ENCODE measurements at regions not wholly inside any gene's neighbourhood (a gene's known extent, or its start where the extent isn't known, plus 50 kb on each side); places are given as distances from the start of the nearest gene placed in this dataset.

DNA sequence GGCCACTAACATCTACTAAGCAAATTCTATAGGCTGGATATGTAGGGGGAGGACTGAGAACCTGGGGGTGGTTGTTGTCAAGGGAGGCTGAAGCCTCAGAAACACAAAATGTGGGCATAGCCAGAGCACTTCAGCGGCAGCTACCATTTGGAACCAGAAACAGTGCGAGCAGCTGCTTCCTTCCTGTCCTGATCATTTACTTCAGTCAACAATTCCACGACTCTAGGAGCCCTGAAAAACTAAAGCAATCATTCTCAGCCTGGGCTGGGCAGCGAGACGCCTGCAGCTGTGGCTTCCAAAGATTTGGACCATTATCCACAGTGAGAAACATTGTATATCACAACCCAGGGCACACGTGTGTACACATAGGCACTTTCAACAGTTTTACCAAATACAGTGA, 93.9 kb upstream of the WSCD1 start:
- Histone ChIP-seq H3K9ac (ENCODE audit: low read length) (no peak overlapping the region), H3K9me3 (replicated peaks; ENCODE audit: insufficient read depth, low read length) (no peaks in the 10 kb centered on the region), H3K79me2 (ENCODE audit: low read length) (no peaks in the 10 kb centered on the region), H3K36me3 (replicated peaks; ENCODE audit: insufficient read depth, low read length) (no peaks in the 10 kb centered on the region), H2AFZ (ENCODE audit: low read length) (no peak overlapping the region), H3K27me3 (replicated peaks; ENCODE audit: insufficient read depth, low read length) (no peaks in the 10 kb centered on the region), H3K9me2 (replicated peaks; ENCODE audit: insufficient read depth, low read length) (no peaks in the 10 kb centered on the region), H3K27ac (ENCODE audit: low read length) (no peak overlapping the region), H3K4me2 (ENCODE audit: low read depth, low read length) (no peak overlapping the region), H3K4me1 (ENCODE audit: low read length) (no peaks in the 10 kb centered on the region), H3K4me3 (ENCODE audit: low read length) (no peak overlapping the region), H4K20me1 (ENCODE audit: insufficient read depth, low read length) (no peaks in the 10 kb centered on the region), H3F3A (ENCODE audit: insufficient read depth, low read length) (no peaks in the 10 kb centered on the region)
- TF ChIP-seq EZH2phosphoT487 (IDR thresholded peaks at IDR 0.05; ENCODE audit: low read length) (no peak), CTCF (IDR thresholded peaks at IDR 0.05; ENCODE audit: low read length) (no peak), EZH2 (optimal IDR thresholded peaks at IDR 0.05; ENCODE audit: low read depth, low read length) (no peak)
- DNase-seq = no peak

DNA sequence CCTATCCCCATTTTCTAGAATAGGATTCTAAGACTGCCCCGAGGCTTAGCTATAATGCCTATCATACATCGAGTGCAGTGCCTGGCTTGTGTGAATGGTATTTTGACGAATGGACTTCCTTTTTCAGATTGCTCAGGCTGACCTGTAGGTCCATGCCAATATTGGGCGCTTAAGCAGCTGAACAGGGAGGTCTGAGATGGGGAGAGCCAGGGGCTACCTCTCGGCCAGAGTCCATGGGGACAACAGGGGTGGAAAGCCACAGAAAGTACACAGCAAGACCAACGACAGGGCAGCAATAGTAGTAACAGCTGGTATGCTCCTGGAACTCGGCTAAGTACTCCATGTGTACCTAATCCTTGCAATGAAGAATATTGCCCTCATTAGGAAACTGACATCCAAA, 91.7 kb upstream of the WSCD1 start:
- TF ChIP-seq CTCF (IDR thresholded peaks at IDR 0.05; ENCODE audit: low read length) = no peak
- TF ChIP-seq EZH2 (optimal IDR thresholded peaks at IDR 0.05; ENCODE audit: low read depth, low read length) = no peak
- TF ChIP-seq EZH2phosphoT487 (IDR thresholded peaks at IDR 0.05; ENCODE audit: low read length) = no peak
- no peaks in the 10 kb centered on the region for H3K4me1 ChIP-seq (ENCODE audit: low read length)
- no peak for DNase-seq

GRCh38 chr17:5980941-5981340, 89.2 kb upstream of the WSCD1 start:
- DNase-seq = no peak
- H3K27me3 ChIP-seq (replicated peaks; ENCODE audit: insufficient read depth, low read length) = no peaks in the 10 kb centered on the region

More for the DNA sequence above, 91.7 kb upstream of the WSCD1 start:
- Histone ChIP-seq H3K9me2 (replicated peaks; ENCODE audit: insufficient read depth, low read length) (no peaks in the 10 kb centered on the region), H3K9me3 (replicated peaks; ENCODE audit: insufficient read depth, low read length) (no peaks in the 10 kb centered on the region), H3K9ac (ENCODE audit: low read length) (no peak overlapping the region), H3K4me2 (ENCODE audit: low read depth, low read length) (no peak overlapping the region), H3F3A (ENCODE audit: insufficient read depth, low read length) (no peaks in the 10 kb centered on the region), H3K27ac (ENCODE audit: low read length) (no peak overlapping the region), H3K36me3 (replicated peaks; ENCODE audit: insufficient read depth, low read length) (no peaks in the 10 kb centered on the region), H4K20me1 (ENCODE audit: insufficient read depth, low read length) (no peaks in the 10 kb centered on the region), H3K79me2 (ENCODE audit: low read length) (no peaks in the 10 kb centered on the region), H2AFZ (ENCODE audit: low read length) (no peak overlapping the region), H3K4me3 (ENCODE audit: low read length) (no peak overlapping the region), H3K27me3 (replicated peaks; ENCODE audit: insufficient read depth, low read length) (no peaks in the 10 kb centered on the region)

More at GRCh38 chr17:5980941-5981340, 89.2 kb upstream of the WSCD1 start:
- no peak overlapping the region for H3K4me3 ChIP-seq (ENCODE audit: low read length)
- no peak overlapping the region for H3K4me2 ChIP-seq (ENCODE audit: low read depth, low read length)
- H3K27ac ChIP-seq (ENCODE audit: low read length) = no peak overlapping the region
- no peaks in the 10 kb centered on the region for H3K79me2 ChIP-seq (ENCODE audit: low read length)
- H3K9me2 ChIP-seq (replicated peaks; ENCODE audit: insufficient read depth, low read length) = no peaks in the 10 kb centered on the region
- no peak for TF ChIP-seq CTCF (IDR thresholded peaks at IDR 0.05; ENCODE audit: low read length)
- TF ChIP-seq EZH2phosphoT487 (IDR thresholded peaks at IDR 0.05; ENCODE audit: low read length) = no peak
- TF ChIP-seq EZH2 (optimal IDR thresholded peaks at IDR 0.05; ENCODE audit: low read depth, low read length) = no peak
- H4K20me1 ChIP-seq (ENCODE audit: insufficient read depth, low read length) = no peaks in the 10 kb centered on the region
- H3F3A ChIP-seq (ENCODE audit: insufficient read depth, low read length) = no peaks in the 10 kb centered on the region
- H3K36me3 ChIP-seq (replicated peaks; ENCODE audit: insufficient read depth, low read length) = no peaks in the 10 kb centered on the region
- no peak overlapping the region for H3K9ac ChIP-seq (ENCODE audit: low read length)
- H3K4me1 ChIP-seq (ENCODE audit: low read length) = peaks cover under 1% of the 10 kb centered on the region
- H3K9me3 ChIP-seq (replicated peaks; ENCODE audit: insufficient read depth, low read length) = no peaks in the 10 kb centered on the region
- H2AFZ ChIP-seq (ENCODE audit: low read length) = no peak overlapping the region
